Kidney glomerular epithelial cell (primary cell): ENCODE measurements at regions not wholly inside any gene's neighbourhood (a gene's known extent, or its start where the extent isn't known, plus 50 kb on each side); places are given as distances from the start of the nearest gene placed in this dataset.
"Not testable (repeated sequence)": the region's sequence is repeated elsewhere in the genome, so short reads cannot be mapped to it uniquely, and the experiment has no call there.

Experiments
- DNase-seq: peaks from one replicate; lab custom pipeline; 2025; lab: John Stamatoyannopoulos, UW

DNA sequence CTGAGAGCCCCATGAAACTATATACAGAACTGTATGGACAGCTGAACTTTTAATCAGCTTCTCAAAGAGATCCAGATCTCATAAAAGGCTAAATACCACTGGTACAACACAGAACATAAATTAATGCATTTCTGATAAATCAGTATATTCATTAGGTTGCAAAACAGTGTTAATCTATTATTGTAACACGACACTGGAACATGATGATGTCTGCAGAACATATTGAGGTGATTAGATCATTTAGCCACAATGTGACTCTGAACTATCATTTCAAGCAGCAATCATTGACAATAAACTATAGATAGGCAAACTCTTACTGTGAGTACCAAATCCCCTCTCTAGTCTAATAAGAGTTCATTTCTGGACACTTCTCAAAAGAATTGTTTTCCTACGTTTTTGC lies 50.3 kb downstream of the GASK1B start:
- DNase-seq: no peak

DNA sequence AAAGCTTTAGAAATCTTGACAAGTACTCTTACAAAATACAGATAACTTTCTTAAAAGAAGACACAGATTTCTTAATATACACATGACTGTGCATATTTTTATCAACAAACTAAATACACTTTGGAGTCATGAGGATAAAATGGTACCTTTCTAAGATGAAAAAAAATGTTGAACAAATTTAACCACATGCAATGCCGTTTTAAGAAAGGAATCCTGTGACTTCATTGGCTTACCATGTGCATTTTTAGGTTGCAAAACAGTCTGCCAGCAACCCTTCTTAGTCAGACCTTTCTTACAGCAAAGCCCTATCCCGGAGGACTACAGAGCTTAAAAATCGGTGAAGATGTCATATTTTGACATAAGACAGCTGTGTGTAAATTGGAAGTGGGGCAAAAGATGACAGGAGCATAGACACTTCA lies 51.7 kb downstream of the GASK1B start:
- DNase-seq: peak; percentile 25

DNA sequence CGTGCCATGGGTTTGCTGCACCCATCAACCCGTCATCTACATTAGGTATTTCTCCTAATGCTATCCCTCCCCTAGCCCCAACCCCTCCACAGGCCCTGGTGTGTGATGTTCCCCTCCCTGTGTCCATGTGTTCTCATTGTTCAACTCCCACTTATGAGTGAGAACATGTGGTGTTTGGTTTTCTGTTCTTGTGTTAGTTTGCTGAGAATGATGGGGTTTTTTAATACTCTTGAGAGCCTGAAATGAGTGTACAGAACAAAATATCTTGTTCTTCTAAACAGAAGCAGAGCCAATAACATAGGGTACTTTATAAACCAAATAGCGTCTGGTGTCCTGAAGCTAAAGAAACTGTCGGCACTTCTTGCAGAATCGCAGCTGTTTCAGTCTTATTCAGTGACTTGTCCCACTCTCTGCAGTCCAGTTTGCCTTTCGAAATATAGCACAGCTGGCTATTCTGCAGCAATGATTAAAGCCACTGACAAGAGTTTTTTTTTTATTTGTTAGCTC lies 52.1 kb downstream of the GASK1B start:
- DNase-seq: not testable (repeated sequence)

GRCh38 chr4:158112611-158113010 lies 60.2 kb downstream of the GASK1B start:
- DNase-seq: no peak

DNA sequence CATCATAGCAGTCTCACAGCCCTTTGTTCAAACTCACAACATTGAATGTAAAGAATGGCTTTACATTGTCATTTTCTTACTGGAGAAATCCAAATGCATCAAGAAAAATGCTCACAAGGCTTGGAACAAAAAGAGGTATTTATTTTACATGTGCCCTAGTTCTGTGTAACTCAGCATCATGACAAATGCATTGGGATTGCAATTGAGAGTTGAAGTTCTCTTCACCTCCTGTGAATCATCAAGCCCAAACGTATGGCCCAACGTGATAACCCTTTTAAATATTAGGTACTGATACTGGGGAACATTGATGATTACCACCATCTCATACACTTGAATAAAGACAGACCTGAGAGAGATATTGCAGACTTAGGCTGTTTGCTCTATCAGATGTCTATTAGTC lies 61.6 kb downstream of the GASK1B start:
- DNase-seq: no peak

- no peak for DNase-seq
These were observed 69.9 kb downstream of the GASK1B start for GRCh38 chr4:158102904-158103303.

- no peak for DNase-seq
These were observed 73.1 kb downstream of the GASK1B start for GRCh38 chr4:158099686-158100085.

GRCh38 chr4:158098802-158099201 lies 74.0 kb downstream of the GASK1B start:
- DNase-seq: no peak

DNA sequence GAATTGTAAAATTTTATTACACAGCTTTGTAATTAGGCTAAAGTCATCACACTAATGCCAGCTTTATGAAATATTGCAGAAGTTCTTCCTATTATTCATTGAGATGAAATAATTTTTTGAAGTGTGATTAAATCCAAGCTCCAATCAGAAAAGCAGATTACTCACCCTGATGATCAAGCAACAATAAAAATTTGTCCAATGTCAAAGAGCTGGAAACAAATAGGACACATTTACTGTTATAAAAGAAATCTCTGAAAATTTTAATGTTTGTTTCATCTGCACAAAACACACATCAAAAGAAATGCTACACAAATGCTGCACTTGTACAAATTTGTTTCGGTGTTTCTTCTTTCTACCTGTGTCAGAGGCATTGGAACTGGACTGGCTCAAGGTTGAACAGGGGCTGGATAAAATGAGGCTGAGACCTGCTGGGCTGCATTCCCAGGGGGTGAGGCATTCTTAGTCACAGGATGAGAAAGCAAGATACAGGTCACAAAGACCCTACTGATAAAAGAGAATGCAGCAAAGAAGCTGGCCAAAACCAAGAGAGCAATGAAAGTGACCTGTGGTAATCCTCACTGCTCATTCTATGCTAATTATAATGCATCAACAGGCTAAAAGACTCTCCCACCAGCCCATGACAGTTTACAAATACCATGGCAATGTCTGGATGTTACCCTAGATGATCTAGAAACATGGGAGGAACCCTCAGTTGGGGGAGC lies 78.3 kb downstream of the GASK1B start:
- peak; percentile 82 for DNase-seq

DNA sequence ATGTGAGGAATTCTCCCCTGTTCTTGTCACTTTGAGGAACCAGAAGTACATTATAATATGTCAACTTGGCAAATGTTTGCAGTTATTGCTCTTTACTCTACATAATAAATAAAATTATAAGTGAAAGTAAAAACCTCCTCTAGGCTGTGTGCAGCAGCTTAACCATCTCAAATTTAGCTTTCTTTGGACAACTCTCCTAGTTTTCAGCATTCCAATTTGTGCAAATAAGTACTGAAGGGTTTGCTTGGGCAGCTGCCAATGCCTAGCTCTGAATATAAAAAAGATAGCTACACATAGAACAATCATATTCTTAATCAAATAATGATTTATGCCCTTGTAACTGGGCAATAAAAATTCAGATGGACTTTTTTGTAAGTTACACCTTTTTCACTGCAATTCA lies 82.5 kb downstream of the GASK1B start:
- DNase-seq: no peak

GRCh38 chr4:158089897-158090296 lies 82.9 kb downstream of the GASK1B start:
- DNase-seq: not testable (repeated sequence)

DNA sequence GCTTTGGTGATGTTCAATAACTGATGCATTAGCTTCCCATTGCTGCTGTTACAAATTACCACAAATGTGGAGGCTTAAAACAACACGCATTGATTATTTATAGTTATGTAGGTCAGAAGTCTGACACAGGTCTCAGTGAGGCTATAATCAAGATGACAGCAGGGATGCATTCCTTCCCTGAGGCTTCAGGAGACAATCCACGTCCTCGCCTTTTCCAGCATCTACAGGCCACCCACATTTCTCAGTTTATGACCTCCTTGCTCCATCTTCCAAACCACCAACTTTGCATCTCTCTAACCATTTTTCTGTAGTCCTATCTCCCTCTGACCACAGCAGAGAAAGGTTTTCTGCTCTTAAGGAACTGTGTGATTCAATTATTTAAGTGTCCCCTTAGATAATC lies 92.5 kb downstream of the GASK1B start:
- DNase-seq: no peak

- DNase-seq: no peak
These were observed 93.2 kb downstream of the GASK1B start for GRCh38 chr4:158079661-158080060.

DNA sequence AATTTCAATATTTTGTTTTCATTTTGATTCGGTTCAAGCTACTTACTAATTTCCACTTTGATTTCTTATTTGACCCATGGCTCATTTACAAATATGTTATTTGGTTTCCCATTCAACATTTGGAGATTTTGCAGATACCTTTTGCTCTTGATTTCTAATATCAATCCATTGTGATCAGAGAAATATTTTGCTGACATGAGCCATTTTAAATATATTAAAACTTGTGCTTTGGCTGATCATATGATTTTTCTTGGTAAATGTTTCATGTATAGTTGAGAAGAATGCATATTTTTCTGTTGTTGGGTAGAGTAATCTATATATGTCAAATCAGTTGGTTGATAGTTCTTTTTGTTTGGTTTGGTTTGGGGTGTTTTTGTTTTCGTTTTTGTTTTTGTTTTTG lies 95.0 kb downstream of the GASK1B start:
- DNase-seq: no peak

- no peak for DNase-seq
These were observed 98.0 kb downstream of the GASK1B start for GRCh38 chr4:158074851-158075250.

DNA sequence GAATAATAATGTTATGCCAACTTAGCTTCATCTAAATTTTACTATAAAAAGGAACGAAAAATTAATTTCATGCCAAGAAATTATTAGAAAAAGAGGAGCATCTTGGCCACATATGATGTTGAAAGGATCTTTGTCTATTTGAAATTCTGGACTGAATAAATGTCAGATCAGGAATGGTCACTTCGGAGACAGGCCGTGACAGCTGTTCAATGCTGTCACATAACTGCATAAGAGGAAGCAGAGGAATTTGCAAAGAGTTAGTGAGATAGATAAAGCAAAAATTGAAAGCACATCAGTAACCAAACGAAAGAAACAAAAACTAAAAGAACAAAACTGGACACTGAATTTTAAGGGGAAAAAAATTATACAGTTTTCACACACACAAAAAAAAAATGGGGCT lies 100.9 kb downstream of the GASK1B start:
- DNase-seq: no peak

- DNase-seq: peak; percentile 29
These were observed 104.8 kb downstream of the GASK1B start for GRCh38 chr4:158068068-158068467.

DNA sequence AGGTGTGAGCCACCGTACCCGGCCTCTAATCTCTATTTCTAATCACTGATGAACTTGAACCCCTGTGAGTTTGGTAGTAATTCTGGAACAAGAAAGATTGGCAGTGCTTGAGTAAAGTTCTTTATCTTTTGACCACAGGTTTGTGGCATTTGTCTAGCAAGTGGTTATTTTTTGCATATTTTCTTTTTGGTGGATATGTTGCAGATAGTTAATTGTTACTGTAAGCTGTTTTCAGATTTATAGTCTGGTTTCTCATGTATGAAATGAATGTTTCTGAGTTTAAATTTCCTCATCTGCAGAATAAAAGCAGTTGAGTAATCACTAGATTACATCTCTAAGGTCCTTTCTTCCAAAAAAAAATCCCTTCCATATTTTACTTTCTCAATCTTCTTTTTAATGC lies 105.2 kb downstream of the GASK1B start:
- DNase-seq: no peak

DNA sequence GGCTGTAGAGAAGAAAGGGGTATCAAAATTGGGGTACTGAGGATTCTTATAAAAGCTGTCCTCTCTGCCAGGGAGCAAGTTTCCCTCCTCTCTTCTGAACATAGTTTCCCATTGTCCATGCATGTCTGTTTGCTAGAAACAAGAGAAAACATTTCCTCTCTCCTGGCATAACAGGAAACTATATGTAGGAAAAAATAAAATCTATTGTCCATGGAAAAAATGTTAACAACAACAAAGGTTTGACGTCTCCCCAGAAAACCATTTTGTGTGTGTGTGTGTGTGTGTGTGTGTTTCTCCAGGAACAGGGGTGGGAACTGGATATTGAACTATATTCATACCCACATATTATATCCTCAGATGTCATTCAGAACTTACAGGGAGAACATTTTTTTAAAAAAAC lies 107.2 kb downstream of the GASK1B start:
- DNase-seq: no peak

DNA sequence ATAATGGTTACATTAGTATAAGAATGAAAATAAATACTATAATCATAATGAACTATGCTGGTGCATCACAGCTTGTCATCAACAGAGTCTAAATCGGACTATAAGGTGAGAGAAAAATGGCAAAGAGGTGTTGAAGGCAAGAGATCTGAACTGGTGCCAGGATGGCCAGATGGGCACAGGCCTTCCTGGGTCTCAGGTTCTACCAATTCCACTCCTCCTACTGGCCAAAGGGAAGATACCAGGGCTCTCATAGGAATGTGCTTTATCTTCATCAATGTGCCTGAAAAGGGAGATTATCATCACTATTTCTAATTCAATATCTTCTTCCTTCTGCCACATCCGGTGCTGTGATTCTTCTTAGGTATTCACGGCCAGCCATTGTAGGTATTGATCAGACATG lies 107.6 kb downstream of the GASK1B start:
- no peak for DNase-seq

DNA sequence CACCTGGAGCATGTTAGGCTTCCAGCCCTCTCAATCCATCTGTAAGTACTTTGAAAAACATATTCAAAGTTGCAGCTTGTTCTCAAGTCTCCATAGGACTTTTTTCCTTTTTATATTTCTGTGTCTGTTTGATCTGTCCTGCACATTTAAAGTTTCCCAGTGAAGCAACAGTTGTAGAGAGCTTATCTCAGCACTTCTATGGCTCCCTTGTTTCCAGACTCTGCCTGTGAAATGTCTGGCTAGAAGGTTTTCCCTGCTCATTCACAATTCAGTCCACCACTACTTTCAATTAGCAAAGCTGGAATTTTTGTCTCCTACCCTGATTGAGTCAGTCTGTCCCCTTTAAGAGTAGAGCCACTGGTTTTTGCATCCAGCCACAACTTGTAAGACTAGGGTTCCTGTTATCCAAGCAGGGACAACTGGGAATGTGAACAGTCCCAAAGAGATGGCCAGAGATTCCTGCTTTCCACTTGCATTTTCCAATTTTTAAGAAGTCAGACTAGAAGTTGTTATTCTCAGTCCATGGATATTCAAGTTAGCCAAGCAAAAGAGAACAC lies 116.1 kb downstream of the GASK1B start:
- DNase-seq: no peak

GRCh38 chr4:158055668-158056067 lies 117.2 kb downstream of the GASK1B start:
- no peak for DNase-seq

DNA sequence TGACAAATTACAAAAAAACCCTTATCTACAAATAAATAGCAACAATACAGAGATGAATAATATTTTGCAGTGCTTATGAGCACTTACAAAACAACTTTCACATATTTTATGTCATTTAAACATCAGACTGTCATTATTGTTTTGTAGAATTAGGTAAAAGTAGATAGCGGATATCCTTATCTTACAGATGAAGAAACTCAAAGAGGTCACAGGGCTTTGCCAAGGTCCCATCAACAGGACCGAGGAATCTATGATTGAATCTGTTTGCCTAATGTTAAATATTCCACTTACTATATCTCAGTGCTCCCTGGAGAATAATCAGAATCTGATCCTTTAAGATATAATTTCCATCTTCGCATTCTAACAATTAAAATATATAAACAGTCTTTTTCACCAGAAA lies 119.0 kb downstream of the GASK1B start:
- DNase-seq: no peak

DNA sequence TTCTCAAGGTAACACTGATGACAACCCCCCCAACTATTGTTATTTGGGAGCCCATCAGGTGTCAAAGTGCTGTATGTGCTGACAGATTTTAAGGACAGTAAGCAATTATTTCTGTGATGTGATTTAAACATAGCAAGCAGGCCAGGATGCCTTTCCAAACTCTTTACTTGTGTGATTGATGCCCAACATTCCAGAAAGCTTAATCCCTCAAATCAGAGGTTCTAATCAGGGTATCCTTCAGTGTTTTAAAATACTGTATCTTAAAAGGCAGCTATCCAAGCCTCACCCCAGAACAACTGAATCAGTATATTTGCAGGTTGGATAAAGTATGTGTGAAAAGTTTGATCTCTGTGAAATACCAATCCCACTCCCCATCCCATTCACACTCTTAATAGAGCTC lies 119.7 kb downstream of the GASK1B start:
- no peak for DNase-seq
